ENCODE measurements at regions not wholly inside any gene's neighbourhood (a gene's known extent, or its start where the extent isn't known, plus 50 kb on each side); places are given as distances from the start of the nearest gene placed in this dataset.

- TF ChIP-seq, protein P1, sequence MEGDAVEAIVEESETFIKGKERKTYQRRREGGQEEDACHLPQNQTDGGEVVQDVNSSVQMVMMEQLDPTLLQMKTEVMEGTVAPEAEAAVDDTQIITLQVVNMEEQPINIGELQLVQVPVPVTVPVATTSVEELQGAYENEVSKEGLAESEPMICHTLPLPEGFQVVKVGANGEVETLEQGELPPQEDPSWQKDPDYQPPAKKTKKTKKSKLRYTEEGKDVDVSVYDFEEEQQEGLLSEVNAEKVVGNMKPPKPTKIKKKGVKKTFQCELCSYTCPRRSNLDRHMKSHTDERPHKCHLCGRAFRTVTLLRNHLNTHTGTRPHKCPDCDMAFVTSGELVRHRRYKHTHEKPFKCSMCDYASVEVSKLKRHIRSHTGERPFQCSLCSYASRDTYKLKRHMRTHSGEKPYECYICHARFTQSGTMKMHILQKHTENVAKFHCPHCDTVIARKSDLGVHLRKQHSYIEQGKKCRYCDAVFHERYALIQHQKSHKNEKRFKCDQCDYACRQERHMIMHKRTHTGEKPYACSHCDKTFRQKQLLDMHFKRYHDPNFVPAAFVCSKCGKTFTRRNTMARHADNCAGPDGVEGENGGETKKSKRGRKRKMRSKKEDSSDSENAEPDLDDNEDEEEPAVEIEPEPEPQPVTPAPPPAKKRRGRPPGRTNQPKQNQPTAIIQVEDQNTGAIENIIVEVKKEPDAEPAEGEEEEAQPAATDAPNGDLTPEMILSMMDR (IDR thresholded peaks at IDR 0.05) = no peak
- TF ChIP-seq POLR2A (IDR thresholded peaks at IDR 0.05) = no peak
These were observed 137.8 kb downstream of the OAT start for GRCh38 chr10:124280916-124281315.

All from Peyer's patch (tissue), 4 donors.